ENCODE measurements at regions not wholly inside any gene's neighbourhood (a gene's known extent, or its start where the extent isn't known, plus 50 kb on each side); places are given as distances from the start of the nearest gene placed in this dataset.

DNA sequence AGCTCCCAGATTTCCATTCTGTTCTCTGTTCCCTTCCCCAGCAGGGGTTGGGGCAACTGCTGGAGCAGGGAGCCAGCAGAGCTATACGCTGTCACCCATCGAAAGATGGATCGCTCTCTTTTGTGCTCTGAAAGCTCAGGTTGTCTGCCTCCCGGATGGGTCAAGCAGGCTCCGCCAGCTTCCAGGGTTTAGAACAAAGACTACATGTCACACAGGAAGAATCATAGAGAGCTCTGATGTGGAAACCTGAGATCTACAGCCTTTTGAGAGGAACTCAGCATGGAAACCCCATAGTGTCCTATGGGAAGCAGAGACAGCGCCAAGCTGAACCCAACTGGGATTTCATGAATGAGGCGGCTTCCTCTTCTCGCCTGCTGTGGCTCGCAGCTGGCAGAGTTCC, 205.4 kb downstream of the HS3ST1 start:
- CTCF ChIA-PET = no interaction called here

More for the DNA sequence above, 205.4 kb downstream of the HS3ST1 start:
- no peak overlapping the region for H3K4me3 Mint-ChIP-seq
- peaks cover 16% of the 10 kb centered on the region for H3K4me1 Mint-ChIP-seq
- TF ChIP-seq, protein P1, sequence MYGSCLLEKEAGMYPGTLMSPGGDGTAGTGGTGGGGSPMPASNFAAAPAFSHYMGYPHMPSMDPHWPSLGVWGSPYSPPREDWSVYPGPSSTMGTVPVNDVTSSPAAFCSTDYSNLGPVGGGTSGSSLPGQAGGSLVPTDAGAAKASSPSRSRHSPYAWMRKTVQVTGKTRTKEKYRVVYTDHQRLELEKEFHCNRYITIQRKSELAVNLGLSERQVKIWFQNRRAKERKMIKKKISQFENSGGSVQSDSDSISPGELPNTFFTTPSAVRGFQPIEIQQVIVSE (CRISPR knock-in tag; IDR thresholded peaks at IDR 0.05; ENCODE audit: borderline replicate concordance) = no peak
- TF ChIP-seq NR1H2 (CRISPR knock-in tag; IDR thresholded peaks at IDR 0.05) (no peak), SP1 (CRISPR knock-in tag; conservative IDR thresholded peaks at IDR 0.05) (no peak), FOXP1 (CRISPR knock-in tag; IDR thresholded peaks at IDR 0.05; ENCODE audit: borderline replicate concordance) (no peak), CBFB (CRISPR knock-in tag; IDR thresholded peaks at IDR 0.05; ENCODE audit: low read depth) (no peak), AR (CRISPR knock-in tag; IDR thresholded peaks at IDR 0.05) (no peak), RORB (CRISPR knock-in tag; IDR thresholded peaks at IDR 0.05) (no peak), TEAD1 (CRISPR knock-in tag; IDR thresholded peaks at IDR 0.05) (no peak), ERG (CRISPR knock-in tag; IDR thresholded peaks at IDR 0.05) (no peak), STAT6 (CRISPR knock-in tag; conservative IDR thresholded peaks at IDR 0.05; ENCODE audit: low read depth) (no peak), FOXK1 (CRISPR knock-in tag; IDR thresholded peaks at IDR 0.05) (no peak), NR2C2 (CRISPR knock-in tag; IDR thresholded peaks at IDR 0.05) (no peak), ZNF317 (CRISPR knock-in tag; IDR thresholded peaks at IDR 0.05; ENCODE audit: borderline replicate concordance, low read depth) (no peak), CREM (CRISPR knock-in tag; IDR thresholded peaks at IDR 0.05) (no peak), SMAD4 (CRISPR knock-in tag; IDR thresholded peaks at IDR 0.05) (no peak), MAX (CRISPR knock-in tag; IDR thresholded peaks at IDR 0.05) (no peak), PREB (CRISPR knock-in tag; IDR thresholded peaks at IDR 0.05; ENCODE audit: borderline replicate concordance) (no peak), ETV6 (CRISPR knock-in tag; IDR thresholded peaks at IDR 0.05) (no peak), ELF4 (CRISPR knock-in tag; IDR thresholded peaks at IDR 0.05; ENCODE audit: low read depth) (no peak)
- TF ChIP-seq, protein P2, sequence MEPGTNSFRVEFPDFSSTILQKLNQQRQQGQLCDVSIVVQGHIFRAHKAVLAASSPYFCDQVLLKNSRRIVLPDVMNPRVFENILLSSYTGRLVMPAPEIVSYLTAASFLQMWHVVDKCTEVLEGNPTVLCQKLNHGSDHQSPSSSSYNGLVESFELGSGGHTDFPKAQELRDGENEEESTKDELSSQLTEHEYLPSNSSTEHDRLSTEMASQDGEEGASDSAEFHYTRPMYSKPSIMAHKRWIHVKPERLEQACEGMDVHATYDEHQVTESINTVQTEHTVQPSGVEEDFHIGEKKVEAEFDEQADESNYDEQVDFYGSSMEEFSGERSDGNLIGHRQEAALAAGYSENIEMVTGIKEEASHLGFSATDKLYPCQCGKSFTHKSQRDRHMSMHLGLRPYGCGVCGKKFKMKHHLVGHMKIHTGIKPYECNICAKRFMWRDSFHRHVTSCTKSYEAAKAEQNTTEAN (CRISPR knock-in tag; IDR thresholded peaks at IDR 0.05) = no peak
- POLR2A ChIA-PET = no interaction called here
- no peaks in the 10 kb centered on the region; the same call in none of the 2 replicates for H3K27me3 Mint-ChIP-seq (ENCODE audit: low read depth)
- H3K27ac Mint-ChIP-seq = no peak overlapping the region
- ATAC-seq = no peak
- peaks cover 58% of the 10 kb centered on the region for H3K36me3 Mint-ChIP-seq
- DNase-seq (ENCODE audit: low spot score) = no peak
- peaks cover 75% of the 10 kb centered on the region for H3K9me3 Mint-ChIP-seq
